Mononuclear cell (primary cell): ENCODE measurements at regions not wholly inside any gene's neighbourhood (a gene's known extent, or its start where the extent isn't known, plus 50 kb on each side); places are given as distances from the start of the nearest gene placed in this dataset.

Experiments
- H3K27me3 ChIP-seq: 2 replicates; pipeline ENCODE4 v1.6.0; 2011; ENCODE audit warnings: low read length, control low read depth; ENCODE audit not compliant: insufficient read depth
- H3K4me1 ChIP-seq: 2 replicates; pipeline ENCODE4 v1.5.1; 2011; ENCODE audit warnings: mild to moderate bottlenecking, low read length, control low read depth; ENCODE audit not compliant: insufficient read depth
- H3K4me3 ChIP-seq: 2 replicates; pipeline ENCODE4 v1.5.1; 2011; ENCODE audit warnings: mild to moderate bottlenecking, low read length, moderate library complexity
- H3K9me3 ChIP-seq: 2 replicates; pipeline ENCODE4 v1.5.1; 2011; ENCODE audit warnings: low read depth, mild to moderate bottlenecking, control low read depth, low read length

GRCh38 chr5:35312267-35312666, 82.0 kb upstream of the PRLR start:
- no peaks in the 10 kb centered on the region for H3K27me3 ChIP-seq
- H3K4me1 ChIP-seq: peaks cover 13% of the 10 kb centered on the region
- H3K9me3 ChIP-seq: no peaks in the 10 kb centered on the region
- H3K4me3 ChIP-seq: no peak overlapping the region

GRCh38 chr5:35309365-35310130, 79.3 kb upstream of the PRLR start:
- Histone ChIP-seq H3K9me3 (no peaks in the 10 kb centered on the region), H3K4me3 (no peak overlapping the region), H3K4me1 (peaks cover 13% of the 10 kb centered on the region), H3K27me3 (no peaks in the 10 kb centered on the region)

- Histone ChIP-seq H3K4me1 (peaks cover 5% of the 10 kb centered on the region), H3K27me3 (no peaks in the 10 kb centered on the region), H3K4me3 (no peak overlapping the region), H3K9me3 (no peaks in the 10 kb centered on the region)
Measured at GRCh38 chr5:35308421-35308820, 78.1 kb upstream of the PRLR start.

GRCh38 chr5:35306716-35307365, 76.6 kb upstream of the PRLR start:
- Histone ChIP-seq H3K9me3 (no peaks in the 10 kb centered on the region), H3K4me1 (no peaks in the 10 kb centered on the region), H3K4me3 (no peak overlapping the region), H3K27me3 (no peaks in the 10 kb centered on the region)

GRCh38 chr5:35305336-35306020, 75.2 kb upstream of the PRLR start:
- H3K27me3 ChIP-seq: no peaks in the 10 kb centered on the region
- H3K4me1 ChIP-seq: no peaks in the 10 kb centered on the region
- H3K4me3 ChIP-seq: no peak overlapping the region
- H3K9me3 ChIP-seq: no peaks in the 10 kb centered on the region

- Histone ChIP-seq H3K4me1 (no peaks in the 10 kb centered on the region), H3K27me3 (no peaks in the 10 kb centered on the region), H3K4me3 (no peak overlapping the region), H3K9me3 (no peaks in the 10 kb centered on the region)
Measured at GRCh38 chr5:35304291-35304690, 74.0 kb upstream of the PRLR start.

- H3K27me3 ChIP-seq: no peaks in the 10 kb centered on the region
- no peaks in the 10 kb centered on the region for H3K4me1 ChIP-seq
- no peaks in the 10 kb centered on the region for H3K9me3 ChIP-seq
- H3K4me3 ChIP-seq: no peak overlapping the region
Measured at GRCh38 chr5:35303152-35303551, 72.9 kb upstream of the PRLR start.

GRCh38 chr5:35302544-35302943, 72.3 kb upstream of the PRLR start:
- H3K9me3 ChIP-seq: no peaks in the 10 kb centered on the region
- no peaks in the 10 kb centered on the region for H3K4me1 ChIP-seq
- no peaks in the 10 kb centered on the region for H3K27me3 ChIP-seq
- no peak overlapping the region for H3K4me3 ChIP-seq

- Histone ChIP-seq H3K9me3 (peaks cover under 1% of the 10 kb centered on the region), H3K4me1 (no peaks in the 10 kb centered on the region), H3K27me3 (no peaks in the 10 kb centered on the region), H3K4me3 (no peak overlapping the region)
Measured at GRCh38 chr5:35297755-35298154, 67.5 kb upstream of the PRLR start.

- peaks cover 10% of the 10 kb centered on the region for H3K9me3 ChIP-seq
- no peaks in the 10 kb centered on the region for H3K27me3 ChIP-seq
- H3K4me3 ChIP-seq: no peak overlapping the region
- H3K4me1 ChIP-seq: no peaks in the 10 kb centered on the region
Measured at GRCh38 chr5:35294976-35295375, 64.7 kb upstream of the PRLR start.

- Histone ChIP-seq H3K4me1 (no peaks in the 10 kb centered on the region), H3K4me3 (no peak overlapping the region), H3K9me3 (peaks cover 10% of the 10 kb centered on the region), H3K27me3 (no peaks in the 10 kb centered on the region)
Measured at GRCh38 chr5:35294017-35294416, 63.7 kb upstream of the PRLR start.

GRCh38 chr5:35285435-35285834, 55.1 kb upstream of the PRLR start:
- Histone ChIP-seq H3K4me3 (no peak overlapping the region), H3K9me3 (no peaks in the 10 kb centered on the region), H3K4me1 (peaks cover 4% of the 10 kb centered on the region), H3K27me3 (no peaks in the 10 kb centered on the region)

- H3K4me3 ChIP-seq: no peak overlapping the region
- no peaks in the 10 kb centered on the region for H3K27me3 ChIP-seq
- H3K9me3 ChIP-seq: no peaks in the 10 kb centered on the region
- H3K4me1 ChIP-seq: peaks cover 4% of the 10 kb centered on the region
Measured at GRCh38 chr5:35285011-35285410, 54.7 kb upstream of the PRLR start.

- Histone ChIP-seq H3K4me1 (peaks cover 4% of the 10 kb centered on the region), H3K4me3 (no peak overlapping the region), H3K9me3 (peaks cover under 1% of the 10 kb centered on the region), H3K27me3 (peaks cover 2% of the 10 kb centered on the region)
Measured at GRCh38 chr5:35284364-35284763, 54.1 kb upstream of the PRLR start.

GRCh38 chr5:35282810-35283209, 52.5 kb upstream of the PRLR start:
- Histone ChIP-seq H3K4me3 (no peak overlapping the region), H3K4me1 (peaks cover 4% of the 10 kb centered on the region), H3K27me3 (peaks cover 6% of the 10 kb centered on the region), H3K9me3 (peaks cover 6% of the 10 kb centered on the region)
